DMS114 treated with DMSO at 0.1 percent for 48 hours (cell line): ENCODE measurements at regions not wholly inside any gene's neighbourhood (a gene's known extent, or its start where the extent isn't known, plus 50 kb on each side); places are given as distances from the start of the nearest gene placed in this dataset.
"Not testable (repeated sequence)": the region's sequence is repeated elsewhere in the genome, so short reads cannot be mapped to it uniquely, and the experiment has no call there.

ENCODE experiments used
- DNase-seq: peaks from one replicate; lab custom pipeline; 2025; ENCODE audit not compliant: unreplicated experiment; lab: John Stamatoyannopoulos, UW

DNA sequence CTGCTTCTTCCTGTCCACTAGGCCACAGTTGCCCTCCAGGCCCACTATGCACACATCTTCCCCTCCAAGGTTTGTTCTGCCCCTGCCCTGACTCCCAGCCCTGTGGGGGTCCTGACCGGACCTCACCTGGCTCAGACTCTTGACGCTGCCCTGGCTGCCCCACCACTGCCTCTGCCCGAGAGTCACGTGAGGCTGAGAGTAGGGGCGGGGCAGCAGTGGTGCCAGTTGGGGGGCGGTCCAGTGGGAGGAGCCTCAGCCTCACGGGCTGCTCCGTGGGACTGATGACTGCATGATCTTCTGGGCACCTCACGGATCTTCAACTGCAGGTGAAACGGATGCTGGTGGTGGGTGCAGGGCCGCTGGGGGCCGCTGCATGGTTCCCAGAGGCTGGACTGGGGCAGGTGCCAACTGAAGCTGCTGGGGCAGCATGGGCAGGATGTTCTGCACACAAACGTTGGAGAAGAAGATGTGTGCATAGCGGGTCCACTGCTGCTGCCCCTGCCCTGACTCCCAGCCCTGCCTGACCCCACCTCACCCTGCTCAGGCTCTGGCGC lies 77.6 kb downstream of the HHIPL2 start:
- not testable (repeated sequence) for DNase-seq

DNA sequence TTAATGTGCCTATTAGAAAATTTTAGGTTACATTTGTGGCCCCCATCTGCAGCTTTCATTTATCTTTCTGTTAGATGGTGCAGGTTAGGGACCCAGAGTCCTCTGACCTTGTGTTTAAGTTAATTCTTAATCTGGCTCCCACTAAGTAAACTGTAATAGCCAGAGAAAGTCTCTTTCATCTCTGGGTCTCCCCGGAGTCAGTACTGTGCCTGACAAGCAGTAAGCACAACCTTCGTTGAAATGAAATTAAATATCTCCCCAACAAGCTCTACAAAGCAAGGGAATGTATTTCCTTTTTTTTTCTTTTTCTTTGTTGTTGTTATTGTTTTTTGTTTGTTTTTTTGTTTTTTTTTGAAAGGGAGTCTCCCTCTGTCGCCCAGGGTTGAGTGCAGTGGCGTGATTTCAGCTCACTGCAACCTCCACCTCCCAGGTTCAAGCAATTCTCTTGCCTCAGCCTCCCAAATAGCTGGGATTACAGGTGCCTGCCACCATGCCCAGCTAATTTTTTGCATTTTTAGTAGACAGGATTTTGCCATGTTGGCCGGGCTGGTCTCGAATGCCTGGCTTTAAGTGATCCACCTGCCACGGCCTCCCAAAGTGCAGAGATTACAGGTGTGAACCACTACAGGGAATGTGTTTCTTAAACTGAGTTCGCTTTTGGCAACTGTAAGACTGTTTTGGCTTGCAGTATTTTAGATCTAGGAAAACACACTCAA lies 81.6 kb downstream of the HHIPL2 start:
- DNase-seq: no peak

DNA sequence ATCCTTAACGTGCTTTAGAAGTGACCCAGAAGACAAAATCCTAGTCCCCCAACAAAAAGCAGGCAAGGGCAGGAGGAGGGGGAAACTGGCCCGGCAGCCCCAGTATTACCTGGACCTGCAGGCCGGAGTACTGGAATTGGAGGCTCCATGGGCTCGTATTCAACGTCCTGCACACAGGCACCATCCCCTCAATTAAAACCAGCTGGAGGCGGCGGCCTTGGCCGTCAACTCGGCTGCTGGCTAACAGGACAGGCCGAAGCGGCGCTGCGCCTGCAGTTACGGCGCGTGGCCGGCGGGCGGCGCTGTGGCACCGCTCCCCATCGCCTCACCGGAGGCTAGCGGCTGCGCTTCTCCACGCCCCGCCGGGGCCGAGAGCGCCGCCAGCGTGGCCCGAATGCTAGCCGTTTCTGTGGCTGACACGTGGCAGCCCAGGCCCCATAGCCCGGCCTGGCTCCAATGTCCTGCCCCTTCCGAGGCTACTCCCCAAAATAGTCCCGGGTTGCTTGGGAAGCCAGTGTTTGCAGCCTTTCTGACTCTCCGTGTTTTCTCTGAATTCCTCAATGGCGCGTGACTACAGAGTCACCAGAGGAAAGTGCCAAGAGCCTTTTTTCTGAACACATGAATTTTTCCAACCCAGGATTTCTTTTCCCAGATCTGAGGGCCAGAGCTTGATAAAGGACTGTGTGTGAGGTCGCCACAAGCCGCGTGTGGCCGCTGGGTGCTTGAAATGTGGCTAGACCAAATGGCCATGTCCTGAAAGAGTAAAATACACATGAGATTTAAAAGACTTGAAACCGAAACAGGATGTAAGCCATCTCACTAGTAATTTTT lies 82.5 kb downstream of the HHIPL2 start:
- DNase-seq: peak; percentile 72

DNA sequence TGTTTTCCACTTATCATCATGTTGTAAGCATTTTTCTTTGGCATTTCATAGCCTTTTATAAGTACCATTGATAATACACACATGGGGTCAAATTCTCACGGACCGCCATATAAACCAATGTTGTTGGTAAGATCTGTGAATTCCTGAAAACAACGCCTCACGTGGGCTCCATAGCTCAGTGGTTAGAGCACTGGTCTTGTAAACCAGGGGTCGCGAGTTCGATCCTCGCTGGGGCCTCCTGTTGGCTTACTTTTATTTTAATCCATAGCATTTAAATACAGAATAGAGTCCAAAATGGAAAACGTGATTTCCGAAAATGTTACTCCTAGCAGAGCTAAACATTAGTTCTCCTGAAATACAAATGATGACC lies 83.1 kb downstream of the HHIPL2 start:
- DNase-seq: peak; percentile 56

DNA sequence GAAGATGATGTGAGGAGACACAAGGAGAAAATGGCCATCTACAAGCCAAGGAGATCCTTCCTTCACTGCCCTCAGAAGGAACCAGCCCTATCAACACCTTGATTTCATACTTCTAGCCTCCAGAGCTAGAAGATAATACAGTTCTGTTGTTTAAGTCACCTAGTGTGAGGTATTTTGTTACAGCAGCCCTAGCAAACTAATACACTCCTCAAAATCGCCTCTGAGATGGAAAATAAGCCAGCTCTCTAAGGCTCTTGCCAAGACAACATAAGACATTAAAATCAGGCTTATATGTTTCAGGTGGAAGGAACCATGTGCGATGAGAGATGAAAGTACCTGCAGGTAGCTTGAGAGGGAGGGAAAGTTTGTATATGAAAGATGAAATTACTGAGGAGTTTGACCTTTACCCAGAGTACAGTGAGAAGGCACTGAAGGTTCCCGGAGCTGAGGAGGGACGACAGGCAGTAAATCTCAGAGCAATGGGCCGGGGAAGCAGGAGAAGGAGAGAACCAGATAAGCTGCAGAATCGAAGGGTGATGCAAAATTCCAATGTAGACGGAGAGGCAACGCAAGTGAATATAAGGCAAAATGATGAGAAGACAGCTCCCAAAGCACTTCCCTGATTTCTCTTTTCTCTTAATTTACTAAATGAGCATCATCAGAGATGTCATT lies 84.7 kb downstream of the HHIPL2 start:
- no peak for DNase-seq

DNA sequence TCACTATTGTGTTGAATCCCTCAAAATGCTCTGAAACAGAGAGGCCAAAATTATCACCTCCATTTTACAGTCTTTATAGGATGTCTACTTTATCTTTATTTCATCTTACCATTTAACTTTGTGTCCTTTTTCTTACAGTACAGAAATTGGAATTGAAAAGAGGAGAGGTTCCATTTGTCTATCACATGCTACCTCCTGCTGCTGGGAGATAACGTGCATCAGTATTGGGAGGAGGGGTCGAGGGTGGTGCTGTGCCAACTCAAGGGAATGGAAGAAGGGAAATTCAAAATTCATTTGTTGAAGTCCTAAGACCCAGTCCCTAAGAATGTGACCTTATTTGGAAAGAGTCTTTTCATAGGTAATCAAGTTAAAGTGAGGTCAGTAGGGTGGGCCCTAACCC lies 85.3 kb downstream of the HHIPL2 start:
- DNase-seq: no peak

DNA sequence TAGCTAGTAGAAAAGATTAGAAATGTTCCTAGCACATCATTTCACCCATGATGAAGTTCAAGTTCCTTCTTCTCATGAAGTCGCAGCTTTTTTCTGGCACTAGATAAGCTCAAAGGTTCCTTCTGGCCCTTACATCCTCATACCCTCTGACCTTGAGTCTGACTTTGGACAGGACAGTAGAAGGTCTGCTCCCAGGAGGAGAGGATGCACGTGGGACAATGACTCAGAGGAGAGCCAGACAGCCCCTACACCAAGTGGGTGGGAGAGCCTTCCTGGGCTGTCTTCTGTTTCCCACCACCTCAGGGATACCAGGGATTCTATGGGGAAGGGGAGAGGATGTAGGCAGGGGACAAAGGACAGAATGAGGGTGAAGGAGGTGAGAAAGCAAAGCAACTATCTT lies 86.0 kb downstream of the HHIPL2 start:
- no peak for DNase-seq

DNA sequence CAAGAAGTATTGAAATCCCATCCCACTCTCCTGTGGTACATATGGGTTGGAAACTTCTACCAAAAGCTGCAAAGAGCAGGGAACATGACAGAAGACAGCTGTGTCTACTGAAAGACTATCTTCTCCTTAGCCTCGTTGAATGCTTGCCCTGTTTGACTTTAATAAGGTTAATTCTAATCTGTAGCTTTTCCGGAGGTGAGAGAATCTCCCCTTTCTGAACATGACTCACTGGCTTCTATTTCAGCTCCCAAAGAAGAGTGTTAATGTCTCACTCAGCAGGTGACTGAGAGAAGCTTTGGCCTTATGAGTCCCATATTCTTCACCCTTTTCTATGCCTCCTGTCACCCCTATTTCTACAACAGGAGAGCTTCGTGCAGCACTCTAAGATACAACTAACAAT lies 88.3 kb downstream of the HHIPL2 start:
- DNase-seq: no peak

DNA sequence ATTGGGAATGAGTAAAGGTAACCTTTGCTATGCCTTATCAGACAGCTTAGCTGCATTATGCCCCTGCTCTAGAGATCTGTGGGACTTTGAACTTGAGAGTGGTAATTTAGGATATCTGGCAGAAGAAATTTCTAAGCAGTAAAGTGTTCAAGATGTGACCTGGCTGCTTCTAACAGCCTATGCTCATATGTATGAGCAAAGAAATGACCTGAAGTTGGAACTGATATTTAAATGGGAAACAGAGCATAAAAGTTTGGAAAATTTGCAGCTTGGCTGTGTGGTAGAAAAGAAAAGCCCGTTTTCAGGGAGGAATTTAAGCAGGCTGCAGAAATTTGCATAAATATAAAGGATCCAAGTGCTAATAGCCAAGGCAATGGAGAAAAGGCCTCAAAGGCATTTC lies 90.4 kb downstream of the HHIPL2 start:
- no peak for DNase-seq

DNA sequence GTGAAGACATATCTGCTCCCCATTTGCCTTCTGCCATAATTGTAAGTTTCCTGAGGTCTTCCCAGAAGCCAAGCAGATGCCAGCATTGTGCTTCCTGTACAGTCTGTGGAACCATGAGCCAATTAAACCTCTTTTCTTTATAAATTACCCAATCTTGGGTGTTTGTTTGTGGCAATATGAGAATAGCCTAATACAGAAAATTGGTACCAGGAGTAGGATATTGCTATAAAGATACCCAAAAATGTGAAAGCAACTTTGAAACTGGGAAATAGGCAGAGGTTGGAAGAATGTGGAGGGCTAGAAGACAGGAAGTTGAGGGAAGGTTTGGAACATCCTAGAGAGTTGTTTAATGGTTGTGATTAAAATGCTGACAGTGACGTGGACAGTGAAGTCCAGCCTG lies 90.8 kb downstream of the HHIPL2 start:
- DNase-seq: no peak

DNA sequence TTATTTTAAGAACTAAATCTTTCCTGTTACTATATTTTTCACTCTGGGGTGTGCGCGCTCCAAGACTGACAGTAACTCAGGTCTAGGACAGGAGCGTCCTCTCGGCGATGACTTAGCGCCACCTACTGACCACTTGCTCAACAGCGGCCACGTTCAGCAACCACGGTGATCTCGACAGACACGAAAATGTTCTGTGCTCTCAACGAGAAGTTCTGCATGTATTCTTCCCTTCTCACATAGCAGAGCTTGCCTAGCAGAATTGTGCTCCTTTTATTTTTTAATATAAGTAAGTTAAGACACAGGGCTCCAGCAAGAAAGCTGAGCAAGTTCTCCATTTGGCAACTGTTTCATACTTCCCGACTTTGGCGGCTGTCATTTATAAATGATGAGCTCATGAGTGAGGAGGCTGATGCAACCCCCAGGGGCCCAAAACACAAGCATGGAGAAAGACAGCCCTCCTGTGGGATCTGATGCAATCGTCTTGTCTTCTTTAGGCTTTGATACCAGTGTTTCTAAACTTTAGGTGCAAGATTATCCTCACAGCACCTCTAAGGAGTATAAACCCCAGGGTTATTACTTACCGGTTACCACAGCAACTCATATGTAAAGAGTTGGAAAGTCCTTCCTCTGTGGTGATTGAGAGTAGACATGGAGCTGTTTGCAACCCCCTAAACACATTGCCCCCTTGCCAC lies 92.6 kb downstream of the HHIPL2 start:
- peak; percentile 64 for DNase-seq

DNA sequence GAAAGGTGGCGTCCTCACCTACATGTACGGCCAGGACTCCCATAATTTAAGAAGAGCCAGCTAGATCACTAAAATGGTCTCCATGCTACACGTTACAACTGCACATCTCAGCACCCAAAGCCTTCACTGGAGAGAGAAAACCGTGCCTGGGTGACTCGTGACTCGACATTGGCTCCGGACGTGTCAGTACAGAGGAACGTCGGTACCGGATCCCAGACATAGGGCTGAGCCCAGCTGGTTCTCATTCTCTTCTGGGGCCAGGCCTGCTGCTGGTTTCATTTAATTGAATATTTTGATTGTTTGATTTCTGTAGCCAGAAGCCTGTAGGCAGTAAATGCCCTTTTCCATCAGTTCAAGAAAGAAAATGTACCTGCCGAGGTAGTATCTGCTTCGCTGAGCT lies 93.1 kb downstream of the HHIPL2 start:
- no peak for DNase-seq

DNA sequence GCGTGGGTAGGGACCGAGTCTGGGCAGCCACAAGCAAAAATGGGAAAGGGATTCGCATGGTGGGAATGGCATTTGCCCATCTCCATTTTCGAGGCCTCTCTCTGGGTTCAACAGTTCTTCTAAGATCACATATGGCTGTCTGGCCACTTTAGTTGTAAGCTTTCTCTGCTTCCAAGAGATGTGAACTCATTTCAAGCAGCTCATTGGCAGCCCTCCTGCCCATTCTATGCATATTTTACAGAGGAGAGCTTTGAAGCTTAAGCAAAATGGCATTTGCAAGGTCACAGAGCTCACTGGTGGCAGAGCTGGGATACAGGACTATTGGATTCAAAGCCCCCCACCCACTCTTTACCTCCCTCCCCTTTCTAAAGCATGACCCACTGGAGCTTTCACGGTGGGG lies 93.7 kb downstream of the HHIPL2 start:
- no peak for DNase-seq

DNA sequence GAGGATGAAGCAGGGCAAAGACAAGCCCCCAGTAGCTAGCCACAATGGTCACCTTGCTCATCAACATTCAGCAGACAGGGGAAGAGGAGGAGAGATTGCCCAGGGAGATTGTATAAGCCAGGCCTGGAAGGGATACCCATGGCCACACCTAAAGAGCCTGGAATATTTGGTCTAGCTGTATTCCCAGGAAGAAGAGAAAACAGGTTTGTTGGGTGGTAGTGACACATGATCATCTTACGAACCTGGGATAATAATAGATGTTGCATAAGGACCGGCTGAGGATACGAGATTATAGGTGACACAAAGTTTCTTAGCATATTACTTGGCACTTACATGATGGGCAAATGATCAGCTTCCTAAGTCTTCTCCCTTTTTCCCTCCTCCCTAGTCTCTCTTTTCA lies 95.9 kb downstream of the HHIPL2 start:
- no peak for DNase-seq

DNA sequence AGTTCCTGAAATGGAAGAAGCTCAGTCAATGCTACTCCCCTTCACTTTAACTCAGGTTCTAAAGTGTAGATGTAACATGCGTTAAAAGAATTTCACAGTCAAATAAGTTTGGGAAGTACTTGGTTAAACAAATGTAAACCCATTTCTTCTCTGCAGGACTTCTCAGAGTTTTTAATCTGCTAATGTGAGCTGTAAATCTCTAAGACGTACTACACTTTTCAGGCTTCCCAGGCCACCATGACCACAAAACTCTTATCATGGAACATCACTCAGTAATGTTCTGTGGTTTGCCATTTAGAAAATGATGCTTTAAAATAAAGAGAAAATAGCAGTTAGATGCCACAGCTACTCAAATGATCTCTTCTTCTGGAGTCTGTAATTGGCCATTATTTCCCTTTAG lies 104.3 kb downstream of the HHIPL2 start:
- DNase-seq: no peak

DNA sequence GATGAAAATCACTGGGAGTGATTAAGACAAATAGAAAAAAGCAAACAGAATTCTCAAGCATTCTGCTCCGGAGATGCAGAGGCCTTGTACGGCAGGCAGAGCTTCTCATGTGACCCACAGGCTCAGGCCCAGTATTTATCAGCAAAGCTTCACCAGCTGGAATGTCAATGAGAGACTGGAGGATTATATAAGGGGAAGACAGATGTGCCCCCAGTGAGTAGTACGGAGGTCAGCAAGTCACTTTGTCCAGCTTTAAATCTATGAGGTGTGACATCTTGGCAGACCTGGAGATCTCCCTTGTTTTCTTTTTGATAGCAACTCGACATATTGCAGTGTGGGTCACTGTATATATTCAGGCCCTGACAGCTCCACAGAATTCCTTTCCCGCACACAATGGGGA lies 106.8 kb downstream of the HHIPL2 start:
- DNase-seq: no peak

DNA sequence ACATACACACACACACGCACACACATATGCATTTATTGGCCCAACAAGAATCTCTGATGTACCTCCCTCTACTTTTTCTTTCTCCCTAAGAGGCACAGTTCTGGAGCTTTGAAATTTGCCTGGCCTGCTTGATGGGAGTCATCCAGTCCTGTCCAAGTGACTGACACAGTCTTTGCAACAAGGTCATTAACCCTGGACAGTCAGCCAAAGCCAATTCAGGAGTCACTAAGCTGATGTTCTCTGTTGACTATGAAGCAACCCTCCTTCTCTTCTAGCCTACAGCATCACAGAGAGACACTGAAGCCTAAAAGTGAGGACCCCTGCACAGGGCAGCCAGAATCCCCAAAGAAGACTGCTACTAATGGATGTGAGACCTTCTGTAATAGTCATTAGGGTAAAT lies 123.1 kb downstream of the HHIPL2 start:
- no peak for DNase-seq

DNA sequence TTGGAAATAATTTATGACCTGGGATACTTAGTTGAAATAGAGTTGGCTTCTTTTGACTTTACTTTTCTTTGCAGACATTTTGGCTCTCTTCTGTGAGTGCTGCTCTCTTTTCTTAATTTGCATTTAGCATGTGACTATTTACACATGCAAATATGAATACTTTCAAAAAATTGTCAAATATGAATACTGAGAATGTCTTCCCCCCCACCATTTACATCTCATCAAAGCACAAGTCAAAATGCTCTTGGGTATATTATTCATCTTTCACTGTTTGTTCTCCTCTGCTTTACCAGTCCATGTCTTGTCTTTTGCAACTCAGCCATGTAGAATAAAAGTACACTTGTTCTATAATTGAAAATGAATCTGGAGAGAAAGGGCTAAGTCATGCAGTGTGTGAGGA lies 126.5 kb downstream of the HHIPL2 start:
- no peak for DNase-seq

DNA sequence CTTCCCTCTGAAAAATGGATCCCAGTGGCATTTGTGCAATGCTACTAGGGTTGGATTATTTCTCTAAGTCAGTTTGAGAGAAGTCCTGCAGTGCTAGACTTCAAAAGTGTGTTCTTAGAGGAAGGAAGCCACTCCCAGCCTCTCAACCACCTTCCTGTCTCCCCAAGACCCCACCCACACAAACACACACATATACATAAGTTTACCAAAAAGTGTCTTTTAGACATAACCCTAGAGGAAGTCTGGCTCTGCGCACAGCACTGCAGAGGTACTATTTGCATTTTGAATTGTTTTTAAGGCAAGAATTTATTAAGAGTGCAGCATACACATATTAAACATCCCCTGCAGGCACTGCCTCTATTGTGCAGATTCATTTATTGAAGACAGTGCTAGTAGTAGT lies 127.3 kb downstream of the HHIPL2 start:
- DNase-seq: no peak

DNA sequence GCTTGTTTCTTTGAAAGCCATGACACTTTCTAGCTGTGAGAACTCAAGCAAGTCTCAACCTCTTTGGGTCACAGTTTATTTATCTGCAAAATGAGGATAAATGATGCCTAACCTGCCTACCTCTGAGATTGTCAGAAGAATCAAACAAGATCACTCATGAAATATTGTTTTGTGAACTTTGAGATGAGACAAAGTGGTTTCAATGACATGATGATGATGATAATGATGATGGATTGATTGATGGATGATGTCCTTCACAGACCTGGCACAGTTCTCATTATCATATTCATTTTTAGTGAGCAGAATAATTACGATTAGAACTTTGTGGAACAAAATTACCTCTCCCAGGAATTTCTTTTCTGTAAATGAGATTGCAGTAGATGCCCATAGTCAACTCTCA lies 129.2 kb downstream of the HHIPL2 start:
- DNase-seq: no peak

DNA sequence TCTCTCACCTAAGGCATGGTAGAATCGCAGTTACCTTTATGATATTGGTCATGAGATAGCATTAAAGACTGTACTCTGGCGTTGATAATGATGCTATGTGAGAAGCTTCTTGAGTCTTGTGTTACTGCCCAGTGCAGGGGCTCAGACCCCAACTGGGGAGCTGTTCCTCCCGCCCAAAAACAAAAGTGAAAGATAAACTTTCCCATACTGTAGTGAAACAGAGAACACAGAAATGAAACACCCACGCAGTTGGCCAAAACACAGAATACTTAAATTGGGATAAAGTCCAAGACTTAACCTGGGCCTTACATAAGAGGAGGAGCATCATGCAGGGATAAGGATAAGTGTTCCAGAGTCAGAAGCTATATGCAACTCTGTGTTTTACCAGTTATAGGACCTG lies 130.6 kb downstream of the HHIPL2 start:
- no peak for DNase-seq
